Stimulated activated CD8-positive, alpha-beta memory T cell treated with anti-CD3 and anti-CD28 coated beads, Interleukin-15, amount 100 ng/mL, for 48 hours (primary cell): ENCODE measurements at regions not wholly inside any gene's neighbourhood (a gene's known extent, or its start where the extent isn't known, plus 50 kb on each side); places are given as distances from the start of the nearest gene placed in this dataset.
"Not testable (repeated sequence)": the region's sequence is repeated elsewhere in the genome, so short reads cannot be mapped to it uniquely, and the experiment has no call there.

Experiments used
- DNase-seq, 2 donors: peaks; one replicate each; pipeline ENCODE4 v3.0.0-alpha.2; 2020; ENCODE audit warnings: low read depth in 2 of 2

GRCh38 chr4:82077471-82077995, 296.3 kb downstream of the HNRNPD start:
- not testable (repeated sequence) for DNase-seq

- no peak for DNase-seq
Measured at GRCh38 chr4:82076809-82077208, 297.0 kb downstream of the HNRNPD start.

GRCh38 chr4:82076359-82076758, 297.4 kb downstream of the HNRNPD start:
- DNase-seq = no peak

GRCh38 chr4:82071951-82072350, 301.8 kb downstream of the HNRNPD start:
- DNase-seq = no peak

- DNase-seq = no peak
Measured at GRCh38 chr4:82069883-82070638, 303.7 kb downstream of the HNRNPD start.

- no peak for DNase-seq
Measured at GRCh38 chr4:82063017-82063416, 310.8 kb downstream of the HNRNPD start.

- DNase-seq = no peak
Measured at GRCh38 chr4:82057990-82058544, 315.7 kb downstream of the HNRNPD start.

- DNase-seq = no peak
Measured at GRCh38 chr4:82055156-82055555, 318.6 kb downstream of the HNRNPD start.

GRCh38 chr4:82053396-82053795, 320.4 kb downstream of the HNRNPD start:
- no peak for DNase-seq

- no peak for DNase-seq
Measured at GRCh38 chr4:82050796-82051195, 323.0 kb downstream of the HNRNPD start.

GRCh38 chr4:82049294-82049693, 324.5 kb downstream of the HNRNPD start:
- DNase-seq = no peak

GRCh38 chr4:82047731-82048130, 326.1 kb downstream of the HNRNPD start:
- DNase-seq = no peak

GRCh38 chr4:82046796-82047195, 327.0 kb downstream of the HNRNPD start:
- no peak for DNase-seq

GRCh38 chr4:82045267-82045666, 328.5 kb downstream of the HNRNPD start:
- DNase-seq = no peak

- no peak for DNase-seq
Measured at GRCh38 chr4:82044141-82044993, 329.4 kb downstream of the HNRNPD start.

GRCh38 chr4:82043809-82044137, 330.0 kb downstream of the HNRNPD start:
- DNase-seq = no peak

- no peak for DNase-seq
Measured at GRCh38 chr4:82043081-82043808, 330.5 kb downstream of the HNRNPD start.

GRCh38 chr4:82042042-82042441, 331.7 kb downstream of the HNRNPD start:
- no peak for DNase-seq

- no peak for DNase-seq
Measured at GRCh38 chr4:82038936-82039335, 334.9 kb downstream of the HNRNPD start.

- DNase-seq = no peak
Measured at GRCh38 chr4:82036181-82036580, 337.6 kb downstream of the HNRNPD start.

GRCh38 chr4:82034878-82035277, 338.9 kb downstream of the HNRNPD start:
- DNase-seq = no peak

GRCh38 chr4:82033862-82034261, 339.9 kb downstream of the HNRNPD start:
- no peak for DNase-seq
